ENCODE measurements at regions not wholly inside any gene's neighbourhood (a gene's known extent, or its start where the extent isn't known, plus 50 kb on each side); places are given as distances from the start of the nearest gene placed in this dataset.

DNA sequence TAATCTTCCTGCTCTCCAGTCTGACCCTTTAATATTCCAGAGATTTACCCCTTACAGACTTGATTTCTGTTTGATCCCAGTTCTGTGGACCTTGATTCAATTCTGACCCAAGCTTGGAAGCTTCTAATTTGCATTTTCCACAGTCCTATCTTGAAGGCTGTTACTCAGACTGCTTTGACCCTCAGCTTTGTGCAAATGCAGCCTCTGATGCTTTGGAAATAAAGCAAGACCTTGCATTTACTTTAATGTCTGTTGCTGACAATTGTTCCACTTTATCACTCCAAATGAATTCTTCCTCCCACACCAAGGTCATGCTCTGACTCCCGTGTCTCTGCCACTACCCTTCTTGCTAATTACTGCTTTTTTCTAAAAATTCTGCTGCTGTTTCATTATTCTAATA is 886.0 kb downstream of the TUSC7 start:
- TF ChIP-seq, protein P1, sequence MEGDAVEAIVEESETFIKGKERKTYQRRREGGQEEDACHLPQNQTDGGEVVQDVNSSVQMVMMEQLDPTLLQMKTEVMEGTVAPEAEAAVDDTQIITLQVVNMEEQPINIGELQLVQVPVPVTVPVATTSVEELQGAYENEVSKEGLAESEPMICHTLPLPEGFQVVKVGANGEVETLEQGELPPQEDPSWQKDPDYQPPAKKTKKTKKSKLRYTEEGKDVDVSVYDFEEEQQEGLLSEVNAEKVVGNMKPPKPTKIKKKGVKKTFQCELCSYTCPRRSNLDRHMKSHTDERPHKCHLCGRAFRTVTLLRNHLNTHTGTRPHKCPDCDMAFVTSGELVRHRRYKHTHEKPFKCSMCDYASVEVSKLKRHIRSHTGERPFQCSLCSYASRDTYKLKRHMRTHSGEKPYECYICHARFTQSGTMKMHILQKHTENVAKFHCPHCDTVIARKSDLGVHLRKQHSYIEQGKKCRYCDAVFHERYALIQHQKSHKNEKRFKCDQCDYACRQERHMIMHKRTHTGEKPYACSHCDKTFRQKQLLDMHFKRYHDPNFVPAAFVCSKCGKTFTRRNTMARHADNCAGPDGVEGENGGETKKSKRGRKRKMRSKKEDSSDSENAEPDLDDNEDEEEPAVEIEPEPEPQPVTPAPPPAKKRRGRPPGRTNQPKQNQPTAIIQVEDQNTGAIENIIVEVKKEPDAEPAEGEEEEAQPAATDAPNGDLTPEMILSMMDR (IDR thresholded peaks at IDR 0.05 in 8 of 11, conservative IDR thresholded peaks at IDR 0.05 in 3 of 11): no peak
- no peak for TF ChIP-seq POLR2A (IDR thresholded peaks at IDR 0.05)

Measured in spleen (tissue), 7 donors.